NT2/D1 (cell line): ENCODE measurements at regions not wholly inside any gene's neighbourhood (a gene's known extent, or its start where the extent isn't known, plus 50 kb on each side); places are given as distances from the start of the nearest gene placed in this dataset.

Source experiments
- SUZ12 ChIP-seq: IDR thresholded peaks from 2 replicates; pipeline ENCODE4 v1.6.1; 2011; ENCODE audit not compliant: insufficient read length, insufficient read depth; ENCODE audit errors: extremely low read depth
- YY1 ChIP-seq: IDR thresholded peaks from 2 replicates; pipeline ENCODE4 v1.6.1; 2011; ENCODE audit not compliant: insufficient read length, insufficient read depth
- ZNF274 ChIP-seq: IDR thresholded peaks from 2 replicates; pipeline ENCODE4 v1.6.1; 2011; ENCODE audit warnings: mild to moderate bottlenecking, low read depth, low read length

DNA sequence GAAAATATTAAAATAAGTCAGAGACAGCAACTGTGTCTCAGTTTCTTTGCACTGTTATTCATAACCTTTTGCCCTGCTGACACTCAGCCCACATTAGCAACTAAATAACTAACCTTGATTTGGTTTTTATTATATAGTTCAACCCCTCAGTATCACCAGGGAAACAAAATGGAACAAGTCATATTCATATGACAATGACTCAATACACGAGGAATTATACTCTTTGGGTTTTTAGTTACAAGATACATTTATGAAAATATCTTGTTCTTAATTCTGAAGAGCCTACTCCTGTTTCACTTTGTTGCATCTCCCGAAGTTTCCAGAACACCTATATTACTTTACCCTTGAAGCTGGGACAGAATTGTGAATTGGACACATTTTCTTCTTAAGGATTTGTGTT lies 845.4 kb downstream of the EFNA5 start:
- TF ChIP-seq ZNF274, result no peak
- no peak for TF ChIP-seq SUZ12
- no peak for TF ChIP-seq YY1
